ENCODE measurements at regions not wholly inside any gene's neighbourhood (a gene's known extent, or its start where the extent isn't known, plus 50 kb on each side); places are given as distances from the start of the nearest gene placed in this dataset.

DNA sequence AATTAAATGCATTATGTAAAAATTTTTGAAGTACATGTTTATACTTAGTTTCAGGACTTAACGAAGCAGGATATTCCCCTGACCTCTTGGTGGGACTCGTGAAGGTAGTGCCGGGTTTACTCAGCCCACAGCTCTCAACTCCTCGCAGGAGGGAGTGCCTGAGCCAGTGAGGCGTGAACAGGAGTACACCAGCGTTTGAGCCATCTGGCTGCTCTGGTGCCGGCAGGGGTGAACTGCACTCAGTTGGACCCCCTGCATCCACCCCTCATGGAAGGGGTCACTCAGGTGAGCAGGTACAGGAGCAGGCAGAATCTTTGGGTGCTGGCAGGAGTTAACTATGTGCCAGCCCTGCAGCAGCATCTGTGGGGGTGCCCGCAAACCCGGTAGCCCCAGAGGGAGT lies 625.1 kb upstream of the PCDH15 start:
- WGBS = 74% methylated on average over 9 of the region's 9 CpGs
- no peaks in the 10 kb centered on the region for H3K4me1 ChIP-seq (replicated peaks)
- no peak for TF ChIP-seq POLR2A (IDR thresholded peaks at IDR 0.05)
- TF ChIP-seq POLR2AphosphoS5 (IDR thresholded peaks at IDR 0.05) = no peak
- TF ChIP-seq, protein P1, sequence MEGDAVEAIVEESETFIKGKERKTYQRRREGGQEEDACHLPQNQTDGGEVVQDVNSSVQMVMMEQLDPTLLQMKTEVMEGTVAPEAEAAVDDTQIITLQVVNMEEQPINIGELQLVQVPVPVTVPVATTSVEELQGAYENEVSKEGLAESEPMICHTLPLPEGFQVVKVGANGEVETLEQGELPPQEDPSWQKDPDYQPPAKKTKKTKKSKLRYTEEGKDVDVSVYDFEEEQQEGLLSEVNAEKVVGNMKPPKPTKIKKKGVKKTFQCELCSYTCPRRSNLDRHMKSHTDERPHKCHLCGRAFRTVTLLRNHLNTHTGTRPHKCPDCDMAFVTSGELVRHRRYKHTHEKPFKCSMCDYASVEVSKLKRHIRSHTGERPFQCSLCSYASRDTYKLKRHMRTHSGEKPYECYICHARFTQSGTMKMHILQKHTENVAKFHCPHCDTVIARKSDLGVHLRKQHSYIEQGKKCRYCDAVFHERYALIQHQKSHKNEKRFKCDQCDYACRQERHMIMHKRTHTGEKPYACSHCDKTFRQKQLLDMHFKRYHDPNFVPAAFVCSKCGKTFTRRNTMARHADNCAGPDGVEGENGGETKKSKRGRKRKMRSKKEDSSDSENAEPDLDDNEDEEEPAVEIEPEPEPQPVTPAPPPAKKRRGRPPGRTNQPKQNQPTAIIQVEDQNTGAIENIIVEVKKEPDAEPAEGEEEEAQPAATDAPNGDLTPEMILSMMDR (IDR thresholded peaks at IDR 0.05) = no peak
- no peak overlapping the region for H3K27ac ChIP-seq
- H3K9me3 ChIP-seq = no peaks in the 10 kb centered on the region
- no peaks in the 10 kb centered on the region for H3K27me3 ChIP-seq (replicated peaks; ENCODE audit: insufficient read depth)
- H3K36me3 ChIP-seq = no peaks in the 10 kb centered on the region
- DNase-seq (ENCODE audit: low spot score) = no peak
- H3K4me3 ChIP-seq = no peak overlapping the region
- intact Hi-C loops (cut with DNase I) = no loop called here

DNA sequence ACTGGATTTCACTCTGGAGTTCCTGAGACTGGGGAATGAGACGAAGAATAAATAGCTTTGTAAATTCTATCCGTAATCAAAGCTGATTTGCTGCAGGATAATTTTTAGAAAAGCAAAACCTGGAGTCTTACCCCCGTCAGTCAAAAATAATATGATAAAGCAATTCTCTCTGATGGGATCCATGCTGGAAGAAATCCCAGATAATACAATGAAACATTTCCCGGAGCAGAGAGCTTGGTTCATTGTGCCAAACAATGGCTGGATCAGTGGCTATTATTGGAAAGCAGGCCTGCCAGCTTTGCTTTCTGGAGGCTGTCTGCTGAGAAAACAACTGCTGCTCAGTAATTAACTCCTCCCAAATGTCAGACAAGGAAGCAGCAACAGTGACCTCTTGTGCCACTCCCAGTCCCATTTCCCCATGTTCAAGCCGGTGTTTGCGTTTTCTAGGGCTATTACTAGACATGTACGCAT lies 609.4 kb upstream of the PCDH15 start:
- DNase-seq (ENCODE audit: low spot score) = peak; percentile 6
- TF ChIP-seq, protein P1 (IDR thresholded peaks at IDR 0.05) = no peak
- TF ChIP-seq POLR2A (IDR thresholded peaks at IDR 0.05) = no peak
- TF ChIP-seq POLR2AphosphoS5 (IDR thresholded peaks at IDR 0.05) = no peak
- H3K27me3 ChIP-seq (replicated peaks; ENCODE audit: insufficient read depth) = no peaks in the 10 kb centered on the region
- WGBS = 20% methylated on average over 7 of the region's 7 CpGs
- no peaks in the 10 kb centered on the region for H3K9me3 ChIP-seq
- H3K27ac ChIP-seq = no peak overlapping the region
- H3K4me3 ChIP-seq = no peak overlapping the region
- no peaks in the 10 kb centered on the region for H3K36me3 ChIP-seq
- H3K4me1 ChIP-seq (replicated peaks) = no peaks in the 10 kb centered on the region
- intact Hi-C loops (cut with DNase I) = no loop called here

DNA sequence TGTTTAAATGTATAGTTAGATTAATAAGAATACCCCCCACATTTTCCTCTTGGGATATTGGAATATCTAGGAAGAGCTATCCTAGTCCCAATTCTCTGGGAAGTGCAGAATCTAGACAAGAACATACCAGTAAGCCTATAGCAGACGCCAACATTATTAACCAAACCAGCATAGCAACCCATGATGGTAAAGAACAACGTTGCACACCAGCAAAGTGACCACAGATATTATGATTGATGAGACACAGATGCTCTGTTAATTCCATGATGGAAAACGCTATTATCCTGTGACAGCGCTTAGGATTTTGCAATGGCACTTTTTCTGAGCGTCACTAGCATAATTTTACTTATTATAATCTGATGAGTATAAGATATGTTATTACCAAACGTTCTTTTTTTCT lies 603.1 kb upstream of the PCDH15 start:
- Histone ChIP-seq H3K4me1 (replicated peaks) (no peaks in the 10 kb centered on the region), H3K27me3 (replicated peaks; ENCODE audit: insufficient read depth) (no peaks in the 10 kb centered on the region), H3K9me3 (no peaks in the 10 kb centered on the region), H3K4me3 (no peak overlapping the region), H3K27ac (no peak overlapping the region), H3K36me3 (no peaks in the 10 kb centered on the region)
- 74% methylated on average over 6 of the region's 6 CpGs for WGBS
- intact Hi-C loops (cut with DNase I) = no loop called here
- TF ChIP-seq POLR2A (IDR thresholded peaks at IDR 0.05) = no peak
- no peak for TF ChIP-seq POLR2AphosphoS5 (IDR thresholded peaks at IDR 0.05)
- TF ChIP-seq, protein P1 (IDR thresholded peaks at IDR 0.05) = no peak
- DNase-seq (ENCODE audit: low spot score) = no peak

DNA sequence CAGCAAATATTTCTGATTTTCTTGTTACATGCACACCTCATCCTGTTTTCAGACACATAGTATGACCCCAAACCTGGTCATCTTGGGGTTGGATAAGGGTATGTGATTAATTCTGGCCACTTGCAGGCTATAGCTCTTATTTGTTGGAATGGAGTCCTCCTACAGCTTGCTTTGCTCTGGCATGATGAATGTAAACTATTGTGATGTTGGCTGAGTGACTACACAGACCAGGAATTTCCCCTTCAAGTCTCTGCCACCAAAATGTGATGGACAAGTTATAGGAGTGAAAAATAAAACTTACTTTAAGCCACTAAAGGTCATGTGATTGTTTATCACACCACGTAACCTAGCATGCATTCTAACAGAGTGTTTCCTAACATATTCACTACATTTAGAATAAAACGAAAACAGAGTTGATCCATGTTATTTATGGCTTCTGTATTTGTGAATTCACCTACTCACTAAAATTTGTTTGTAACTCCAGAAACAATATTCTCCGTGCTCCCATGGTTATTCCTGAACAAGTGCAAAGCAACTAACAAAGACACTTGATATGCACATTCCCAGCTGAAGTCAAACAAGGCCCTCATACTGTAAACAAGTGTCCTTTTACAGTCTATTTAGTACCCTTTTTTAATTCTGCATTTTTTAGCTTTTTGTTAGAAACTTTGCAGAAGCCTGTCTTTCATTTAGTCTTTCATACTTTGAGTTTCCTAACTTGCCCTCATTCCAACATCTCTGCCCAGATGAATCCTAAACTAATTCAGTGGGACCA lies 599.2 kb upstream of the PCDH15 start:
- Histone ChIP-seq H3K9me3 (no peaks in the 10 kb centered on the region), H3K4me3 (no peak overlapping the region), H3K36me3 (no peaks in the 10 kb centered on the region), H3K4me1 (replicated peaks) (no peaks in the 10 kb centered on the region), H3K27me3 (replicated peaks; ENCODE audit: insufficient read depth) (no peaks in the 10 kb centered on the region), H3K27ac (no peak overlapping the region)
- TF ChIP-seq POLR2AphosphoS5 (IDR thresholded peaks at IDR 0.05) (no peak), POLR2A (IDR thresholded peaks at IDR 0.05) (no peak)
- TF ChIP-seq, protein P1 (IDR thresholded peaks at IDR 0.05) = no peak
- no peak for DNase-seq (ENCODE audit: low spot score)
- WGBS = 58% methylated on average over 3 of the region's 3 CpGs
- intact Hi-C loops (cut with DNase I) = no loop called here

DNA sequence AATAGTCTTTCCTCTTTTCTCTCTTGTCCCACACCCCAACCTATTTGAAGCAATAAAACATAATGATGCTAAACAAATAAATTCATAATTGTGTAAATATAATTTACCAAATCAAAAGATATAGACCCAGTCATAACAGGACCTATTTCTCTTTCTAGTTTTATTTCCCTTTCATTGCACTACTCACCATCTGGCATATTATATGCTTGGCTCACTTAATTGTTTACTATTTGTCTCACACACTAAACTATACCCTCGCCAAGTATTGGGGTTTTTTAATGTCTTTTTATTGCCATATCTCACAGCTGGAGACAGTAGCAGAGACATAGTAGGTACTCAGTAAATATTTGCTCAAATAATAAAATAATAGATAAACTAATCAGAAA lies 597.5 kb upstream of the PCDH15 start:
- DNase-seq (ENCODE audit: low spot score) = no peak
- intact Hi-C loops (cut with DNase I) = no loop called here
- TF ChIP-seq, protein P1 (IDR thresholded peaks at IDR 0.05) = no peak

More for the DNA sequence above, 597.5 kb upstream of the PCDH15 start:
- no peak overlapping the region for H3K4me3 ChIP-seq
- no peaks in the 10 kb centered on the region for H3K36me3 ChIP-seq
- no peak overlapping the region for H3K27ac ChIP-seq
- H3K27me3 ChIP-seq (replicated peaks; ENCODE audit: insufficient read depth) = no peaks in the 10 kb centered on the region
- 30% methylated on average over 1 of the region's 1 CpG for WGBS
- no peaks in the 10 kb centered on the region for H3K4me1 ChIP-seq (replicated peaks)
- H3K9me3 ChIP-seq = no peaks in the 10 kb centered on the region

All from prostate gland (tissue), 2 donors.